NAMALWA (cell line): ENCODE measurements at regions not wholly inside any gene's neighbourhood (a gene's known extent, or its start where the extent isn't known, plus 50 kb on each side); places are given as distances from the start of the nearest gene placed in this dataset.
"Not testable (repeated sequence)": the region's sequence is repeated elsewhere in the genome, so short reads cannot be mapped to it uniquely, and the experiment has no call there.

ENCODE experiments used
- DNase-seq: peaks from one replicate; pipeline ENCODE4 v3.0.0-alpha.2; 2015; ENCODE audit warnings: low spot score

DNA sequence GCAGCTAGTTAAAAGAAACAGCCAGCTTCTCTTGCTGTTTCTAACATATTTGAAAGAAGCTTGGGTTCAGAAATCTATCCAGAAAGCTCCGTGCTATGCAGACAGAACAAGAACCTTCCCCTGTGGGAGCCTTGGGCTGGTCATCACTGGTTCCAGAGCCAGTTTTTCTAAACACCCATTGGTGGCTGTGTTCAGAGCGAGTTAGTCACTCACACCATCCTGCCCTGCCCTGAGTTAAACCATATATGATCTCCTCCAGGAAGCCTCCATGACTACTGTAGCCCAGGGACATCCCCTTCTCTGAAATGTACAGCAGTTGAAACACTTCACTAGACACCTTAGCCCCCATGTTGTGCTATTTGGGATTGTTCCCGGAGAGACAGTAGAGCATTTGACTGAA is 200.8 kb upstream of the SGCG start:
- no peak for DNase-seq

GRCh38 chr13:22980936-22981335 is 199.8 kb upstream of the SGCG start:
- DNase-seq, result no peak

DNA sequence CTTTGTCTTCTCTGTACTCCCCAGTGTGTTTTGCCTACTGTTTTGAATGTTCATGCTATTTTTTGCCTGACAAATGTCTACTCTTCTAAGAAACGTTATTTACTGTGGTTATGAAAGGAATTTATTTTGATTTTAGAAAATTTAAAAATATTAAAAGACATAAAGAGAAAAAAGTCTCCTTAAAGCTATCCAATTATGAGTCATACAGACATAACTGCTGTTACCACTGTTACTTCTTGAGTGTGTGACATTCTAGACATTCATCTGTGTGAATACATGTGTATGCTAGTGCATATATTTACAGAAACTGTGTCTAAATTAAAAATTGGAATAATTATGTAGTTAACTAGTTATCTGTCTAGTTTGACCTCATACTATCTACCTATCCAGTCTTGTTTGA is 187.6 kb upstream of the SGCG start:
- DNase-seq, result no peak

GRCh38 chr13:23003446-23003845 is 177.3 kb upstream of the SGCG start:
- DNase-seq, result no peak

DNA sequence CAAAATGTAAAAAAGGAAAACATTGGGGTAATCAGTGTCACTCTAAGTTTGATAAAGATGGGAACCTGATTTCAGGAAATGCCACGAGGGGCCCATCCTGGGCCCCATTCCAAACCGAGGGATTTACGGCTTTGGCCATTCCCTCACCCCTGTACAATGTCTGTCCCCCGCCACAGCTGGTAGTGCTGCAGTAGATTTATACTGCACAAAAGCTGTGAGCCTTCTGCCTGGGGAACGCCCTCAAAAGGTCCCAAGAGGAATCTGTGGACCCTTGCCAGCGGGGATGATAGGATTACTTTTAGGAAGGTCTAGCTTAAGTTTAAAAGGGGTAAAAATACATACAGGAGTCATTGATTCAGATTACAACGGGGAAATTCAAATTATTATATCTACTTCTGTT is 173.4 kb upstream of the SGCG start:
- no peak for DNase-seq

DNA sequence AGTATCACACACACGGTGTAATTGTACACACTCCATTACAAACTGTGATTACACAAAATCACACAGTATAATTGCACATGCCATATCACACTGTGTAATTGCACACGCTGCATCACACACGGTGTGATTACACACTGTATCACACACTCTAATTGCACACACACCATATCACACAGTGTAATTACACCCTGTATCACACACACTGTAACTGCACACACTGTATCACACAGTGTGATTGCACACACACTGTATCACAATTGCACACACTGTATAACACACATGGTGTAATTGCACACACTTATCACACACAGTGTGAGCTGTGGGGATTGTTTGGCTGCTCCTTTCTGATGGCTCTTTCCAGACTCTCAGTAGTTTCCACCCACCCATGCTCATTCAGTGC is 162.6 kb upstream of the SGCG start:
- no peak for DNase-seq

- DNase-seq, result peak; percentile 72
These were observed 160.4 kb upstream of the SGCG start for GRCh38 chr13:23020246-23020843.

DNA sequence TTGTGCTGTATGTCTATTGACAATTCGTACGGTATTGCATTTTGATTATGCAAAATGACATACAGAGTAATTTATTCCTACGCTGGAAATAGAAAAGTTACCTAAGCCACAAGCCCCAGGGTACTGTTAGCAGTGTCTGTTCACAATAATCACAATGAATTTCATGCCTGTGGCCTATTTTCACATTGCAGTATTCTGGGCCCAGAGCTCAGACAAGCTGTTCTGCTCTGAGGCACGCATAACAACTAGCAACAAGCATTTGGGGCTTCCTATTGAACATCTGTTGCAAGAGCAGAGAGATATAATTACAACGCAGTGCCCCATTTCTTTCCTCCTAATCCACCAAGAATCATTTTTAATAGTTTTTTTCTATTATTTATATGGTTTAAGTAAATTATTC is 158.9 kb upstream of the SGCG start:
- DNase-seq, result no peak

- DNase-seq, result no peak
These were observed 158.1 kb upstream of the SGCG start for GRCh38 chr13:23022704-23023103.

DNA sequence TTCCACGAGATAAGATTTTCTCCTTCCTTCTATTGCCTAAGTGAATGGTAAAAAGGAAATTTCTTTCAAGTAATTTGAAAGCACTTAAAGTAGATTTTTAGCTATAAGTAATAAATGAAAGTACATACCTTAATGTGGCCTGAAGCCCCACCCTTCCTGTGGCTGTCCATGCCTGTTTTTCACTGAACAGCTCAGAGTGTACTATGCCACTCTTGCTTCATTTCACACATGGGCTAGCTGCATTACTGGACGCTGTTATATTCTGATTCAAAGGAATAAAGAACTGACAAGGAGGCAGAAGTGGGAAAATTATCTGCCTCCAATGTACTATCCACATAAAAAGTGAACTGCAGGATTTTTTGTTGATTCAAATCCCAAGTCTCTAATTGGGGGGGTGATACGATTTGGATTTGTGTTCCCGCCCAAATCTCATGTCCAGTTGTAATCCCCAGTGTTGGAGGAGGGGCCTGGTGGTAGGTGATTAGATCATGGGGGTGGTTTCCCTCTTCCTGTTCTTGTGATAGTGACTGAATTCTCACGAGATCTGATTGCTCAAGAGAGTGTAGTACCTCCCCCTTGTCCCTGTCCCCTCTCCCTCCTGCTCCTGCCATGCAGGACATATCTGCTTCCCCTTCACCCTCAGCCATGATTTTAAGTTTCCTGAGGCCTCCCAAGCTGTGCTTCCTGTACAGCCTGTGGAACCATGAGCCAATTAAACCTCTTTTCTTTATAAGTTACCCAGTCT is 154.7 kb upstream of the SGCG start:
- DNase-seq, result peak; percentile 2

GRCh38 chr13:23039266-23039935 is 141.4 kb upstream of the SGCG start:
- DNase-seq, result no peak

DNA sequence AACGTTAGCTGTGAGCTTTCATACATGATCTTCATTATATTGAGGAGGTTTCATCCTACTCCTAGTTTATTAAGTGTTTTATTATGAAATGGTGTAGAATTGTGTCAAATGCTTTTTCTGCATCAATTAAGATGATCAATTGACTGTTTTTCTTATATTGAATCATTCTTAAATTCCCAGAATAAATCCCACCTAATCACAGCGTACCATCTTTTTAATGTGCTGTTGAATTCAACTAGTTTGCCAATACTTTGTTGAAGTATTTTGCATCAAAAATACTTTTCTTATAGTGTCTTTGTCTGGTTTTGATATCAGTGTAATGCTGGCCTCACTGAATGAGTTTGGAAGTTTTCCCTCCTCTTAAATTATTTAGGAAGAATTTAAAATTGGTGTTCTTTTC is 138.6 kb upstream of the SGCG start:
- DNase-seq, result no peak

- no peak for DNase-seq
These were observed 135.9 kb upstream of the SGCG start for GRCh38 chr13:23044906-23045305.

DNA sequence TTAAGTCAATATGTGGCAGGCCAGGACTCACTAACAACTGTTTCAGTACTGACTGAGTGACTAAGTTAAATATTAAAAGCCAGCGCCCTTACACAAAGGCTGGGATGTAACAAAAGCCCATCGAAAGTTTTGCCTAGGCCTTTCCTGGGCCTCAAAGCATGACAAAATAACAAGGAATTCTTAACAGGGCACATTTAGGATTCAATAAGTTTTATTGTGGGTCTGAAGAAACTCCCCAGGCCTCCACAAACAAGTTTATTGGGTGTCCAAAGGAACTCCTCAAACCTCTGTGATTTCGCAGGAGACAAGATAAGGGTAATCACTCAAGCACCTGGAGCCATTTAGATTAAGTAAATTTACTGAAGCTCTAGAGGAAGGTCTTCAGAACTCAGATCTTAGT is 130.7 kb upstream of the SGCG start:
- DNase-seq, result no peak

GRCh38 chr13:23053711-23054110 is 127.1 kb upstream of the SGCG start:
- not testable (repeated sequence) for DNase-seq

DNA sequence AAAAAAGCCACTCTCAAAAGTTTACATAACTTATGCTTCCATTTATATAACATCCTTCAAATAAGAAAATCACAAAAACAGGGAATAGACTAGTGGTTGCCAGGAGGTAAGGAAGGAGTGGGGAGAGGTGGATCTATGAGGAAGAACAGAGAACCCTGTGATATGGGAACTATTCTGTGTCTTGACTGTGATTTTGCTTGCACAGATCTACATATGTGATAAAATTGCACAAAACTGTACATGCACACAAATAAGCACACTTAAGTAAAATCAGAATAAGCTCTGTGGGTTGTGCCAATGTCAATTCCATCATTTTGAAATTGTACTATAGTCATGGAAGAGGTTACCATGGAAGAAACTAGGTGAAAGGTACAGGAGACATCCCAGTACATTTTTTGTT is 121.6 kb upstream of the SGCG start:
- no peak for DNase-seq

- no peak for DNase-seq
These were observed 119.8 kb upstream of the SGCG start for GRCh38 chr13:23060959-23061358.

DNA sequence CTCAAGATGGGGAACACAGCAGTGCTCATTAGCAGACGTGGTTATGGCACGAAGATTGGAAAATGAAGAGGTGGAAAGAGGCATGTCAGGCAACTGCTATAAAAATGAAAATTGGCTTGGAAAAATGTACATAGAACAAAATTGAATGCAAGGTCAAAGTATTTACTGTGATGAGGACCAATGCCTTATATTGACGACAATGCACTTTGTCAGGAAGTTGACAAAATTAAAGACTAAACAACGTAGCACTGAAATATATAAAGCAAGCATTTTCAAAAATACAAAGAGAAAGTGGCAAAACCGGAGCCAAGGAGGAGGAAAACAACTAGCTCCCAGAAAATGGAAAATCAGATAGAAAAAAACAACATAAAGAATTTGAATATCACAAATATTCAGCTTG is 113.7 kb upstream of the SGCG start:
- no peak for DNase-seq

GRCh38 chr13:23069566-23069965 is 111.2 kb upstream of the SGCG start:
- no peak for DNase-seq

DNA sequence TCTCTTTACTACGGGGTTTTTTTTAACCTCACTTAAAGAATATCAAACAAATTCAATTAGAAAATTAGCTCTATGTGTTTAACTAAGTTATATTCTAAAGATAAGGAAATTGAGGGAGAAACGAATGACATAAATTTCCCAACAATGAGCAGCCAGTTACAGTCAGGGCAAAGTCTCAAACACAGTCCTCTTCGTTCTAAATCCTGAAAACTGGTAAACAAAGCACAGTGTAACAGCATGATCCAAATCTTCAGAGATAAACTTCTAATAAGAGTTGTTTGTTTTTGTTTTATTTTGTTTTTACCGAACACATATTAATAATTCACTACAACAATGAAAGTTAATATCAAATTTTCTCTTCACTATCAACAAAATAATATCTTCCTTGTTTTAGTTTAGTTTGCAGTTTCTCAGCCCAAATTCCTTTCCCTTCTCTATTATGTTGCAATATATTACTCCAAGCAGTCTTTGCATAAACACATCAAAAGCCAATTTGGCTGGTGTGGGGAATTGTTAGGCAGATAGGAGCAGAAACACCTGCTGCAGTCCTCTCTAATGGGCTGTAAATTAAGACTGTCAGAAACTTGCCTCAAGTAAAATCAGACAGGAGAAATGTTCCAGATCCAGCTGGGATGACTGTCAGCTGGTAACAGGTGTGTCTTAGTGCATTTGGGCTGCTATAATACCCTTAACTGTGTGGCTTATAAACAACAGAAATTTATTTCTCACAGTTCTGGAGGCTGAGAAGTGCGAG is 106.5 kb upstream of the SGCG start:
- DNase-seq, result no peak

- DNase-seq, result no peak
These were observed 99.6 kb upstream of the SGCG start for GRCh38 chr13:23081220-23081619.

DNA sequence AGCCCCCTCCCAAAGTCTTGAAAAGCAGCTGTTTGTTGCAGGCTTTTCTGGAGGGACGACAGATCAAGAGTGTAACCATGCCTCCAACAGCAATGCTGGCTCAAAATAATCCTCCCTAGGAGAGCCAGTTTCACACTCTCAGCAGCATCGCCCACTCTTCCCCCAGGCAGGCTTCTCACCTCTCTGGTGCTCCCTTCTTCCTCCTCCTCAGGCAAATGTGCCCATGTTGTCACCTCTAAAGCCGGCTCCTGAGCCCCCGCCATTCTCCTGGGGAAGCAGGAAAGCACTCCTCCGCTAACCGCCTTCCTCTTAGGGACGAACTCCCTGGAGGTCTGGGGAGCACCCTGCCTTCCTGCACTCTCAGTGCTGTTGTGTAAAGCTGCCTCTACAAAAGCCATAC is 98.9 kb upstream of the SGCG start:
- no peak for DNase-seq
